Neutrophil (primary cell): ENCODE measurements at regions not wholly inside any gene's neighbourhood (a gene's known extent, or its start where the extent isn't known, plus 50 kb on each side); places are given as distances from the start of the nearest gene placed in this dataset.

Experiments
- H3K27ac ChIP-seq: fragments of 200-600 bp; sonication (generic); 2 replicates; pipeline ENCODE4 v1.5.1; 2016; ENCODE audit warnings: mild to moderate bottlenecking, moderate library complexity
- H3K27me3 ChIP-seq: fragments of 200-600 bp; sonication (generic); 2 replicates; pipeline ENCODE4 v1.6.0; 2016; ENCODE audit warnings: mild to moderate bottlenecking
- H3K36me3 ChIP-seq: fragments of 200-600 bp; sonication (generic); 2 replicates; pipeline ENCODE4 v1.5.1; 2017
- H3K4me1 ChIP-seq, 2 experiments: fragments of 200-600 bp in 1 of 2; sonication (generic) in 1 of 2; 1 replicate in 1 of 2; 2 replicates in 1 of 2; pipeline versions ENCODE4 v1.5.1 to v1.6.1; 2013 to 2016; ENCODE audit warnings: low read depth in 1 of 2, low read length in 1 of 2, mild to moderate bottlenecking in 1 of 2, moderate library complexity in 1 of 2; ENCODE audit not compliant: control insufficient read depth in 1 of 2, insufficient read depth in 1 of 2
- H3K4me3 ChIP-seq, 2 experiments: fragments of 200-600 bp in 1 of 2; sonication (generic) in 1 of 2; 1 replicate in 1 of 2; 2 replicates in 1 of 2; pipeline ENCODE4 v1.5.1; 2013 to 2016; ENCODE audit warnings: low read depth in 1 of 2, low read length in 1 of 2, mild to moderate bottlenecking in 1 of 2, moderate library complexity in 1 of 2
- H3K9me3 ChIP-seq: fragments of 200-600 bp; sonication (generic); 2 replicates; pipeline ENCODE4 v1.5.1; 2016
- TF ChIP-seq, protein P1 (sequence below): fragments of 200-600 bp; sonication (generic); IDR thresholded peaks from 2 replicates; pipeline ENCODE4 v1.5.1; 2016; ENCODE audit warnings: antibody characterized with exemption

DNA sequence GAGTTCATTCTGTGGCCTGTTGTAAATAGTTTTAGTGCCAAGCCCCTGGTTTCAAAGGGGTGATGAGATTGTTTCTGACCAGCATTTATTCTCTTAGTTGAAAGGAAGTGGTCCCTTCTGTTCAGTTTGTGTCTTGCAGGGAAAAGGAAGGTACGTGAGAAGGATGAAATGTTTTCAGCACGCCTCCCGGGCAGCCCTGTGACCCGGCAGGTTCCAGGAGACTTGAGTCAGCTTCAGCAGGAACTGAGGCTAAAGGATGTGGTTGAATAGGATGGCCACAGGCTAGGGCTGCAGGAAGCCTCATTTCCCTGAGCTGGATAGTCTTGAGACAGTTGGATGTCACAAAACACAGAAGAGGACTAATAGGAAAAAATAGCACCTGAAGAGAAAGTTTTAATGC, 132.4 kb upstream of the SYNDIG1 start:
- no peak overlapping the region for H3K4me3 ChIP-seq
- no peaks in the 10 kb centered on the region for H3K4me1 ChIP-seq
- no peaks in the 10 kb centered on the region for H3K9me3 ChIP-seq
- H3K36me3 ChIP-seq: no peaks in the 10 kb centered on the region
- TF ChIP-seq, protein P1, sequence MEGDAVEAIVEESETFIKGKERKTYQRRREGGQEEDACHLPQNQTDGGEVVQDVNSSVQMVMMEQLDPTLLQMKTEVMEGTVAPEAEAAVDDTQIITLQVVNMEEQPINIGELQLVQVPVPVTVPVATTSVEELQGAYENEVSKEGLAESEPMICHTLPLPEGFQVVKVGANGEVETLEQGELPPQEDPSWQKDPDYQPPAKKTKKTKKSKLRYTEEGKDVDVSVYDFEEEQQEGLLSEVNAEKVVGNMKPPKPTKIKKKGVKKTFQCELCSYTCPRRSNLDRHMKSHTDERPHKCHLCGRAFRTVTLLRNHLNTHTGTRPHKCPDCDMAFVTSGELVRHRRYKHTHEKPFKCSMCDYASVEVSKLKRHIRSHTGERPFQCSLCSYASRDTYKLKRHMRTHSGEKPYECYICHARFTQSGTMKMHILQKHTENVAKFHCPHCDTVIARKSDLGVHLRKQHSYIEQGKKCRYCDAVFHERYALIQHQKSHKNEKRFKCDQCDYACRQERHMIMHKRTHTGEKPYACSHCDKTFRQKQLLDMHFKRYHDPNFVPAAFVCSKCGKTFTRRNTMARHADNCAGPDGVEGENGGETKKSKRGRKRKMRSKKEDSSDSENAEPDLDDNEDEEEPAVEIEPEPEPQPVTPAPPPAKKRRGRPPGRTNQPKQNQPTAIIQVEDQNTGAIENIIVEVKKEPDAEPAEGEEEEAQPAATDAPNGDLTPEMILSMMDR: no peak
- H3K27ac ChIP-seq: no peak overlapping the region
- no peaks in the 10 kb centered on the region for H3K27me3 ChIP-seq

DNA sequence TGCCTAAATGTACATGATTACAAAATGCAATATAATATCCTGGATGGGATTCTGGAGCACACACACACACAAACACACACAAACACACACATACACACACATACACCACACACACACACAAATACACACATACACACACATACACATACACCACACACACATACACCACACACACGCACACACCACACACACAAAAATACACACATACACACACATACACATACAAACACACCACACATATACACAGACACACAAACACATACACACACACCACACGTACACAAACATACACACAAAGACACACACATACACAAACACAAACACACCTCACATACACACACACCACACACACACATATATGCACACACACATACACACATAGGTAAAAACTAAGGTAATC, 134.6 kb upstream of the SYNDIG1 start:
- Histone ChIP-seq H3K27ac (no peak overlapping the region), H3K4me3 (no peak overlapping the region), H3K4me1 (no peaks in the 10 kb centered on the region), H3K27me3 (no peaks in the 10 kb centered on the region), H3K36me3 (no peaks in the 10 kb centered on the region), H3K9me3 (no peaks in the 10 kb centered on the region)
- TF ChIP-seq, protein P1: no peak

DNA sequence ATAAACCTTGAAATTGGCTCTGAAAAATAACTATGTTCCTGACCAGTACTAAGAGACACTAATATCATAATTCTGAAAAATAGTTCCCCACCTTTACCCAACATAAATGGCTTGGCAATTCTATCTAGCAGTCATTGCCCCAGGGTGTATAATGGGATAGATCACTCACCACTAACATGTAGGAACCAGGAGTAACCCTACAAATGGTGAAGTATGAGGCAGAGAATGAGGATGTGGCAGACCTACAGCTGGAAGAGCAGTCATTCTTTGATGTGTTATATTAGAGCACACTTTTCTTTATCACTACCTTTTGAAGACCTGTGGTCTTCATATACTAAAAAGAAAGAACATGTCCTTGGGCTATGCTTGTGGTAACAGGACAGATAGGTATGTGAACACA, 136.5 kb upstream of the SYNDIG1 start:
- H3K27ac ChIP-seq: no peak overlapping the region
- no peaks in the 10 kb centered on the region for H3K27me3 ChIP-seq
- H3K9me3 ChIP-seq: no peaks in the 10 kb centered on the region
- no peak overlapping the region for H3K4me3 ChIP-seq
- H3K4me1 ChIP-seq: no peaks in the 10 kb centered on the region
- TF ChIP-seq, protein P1: no peak
- H3K36me3 ChIP-seq: no peaks in the 10 kb centered on the region

DNA sequence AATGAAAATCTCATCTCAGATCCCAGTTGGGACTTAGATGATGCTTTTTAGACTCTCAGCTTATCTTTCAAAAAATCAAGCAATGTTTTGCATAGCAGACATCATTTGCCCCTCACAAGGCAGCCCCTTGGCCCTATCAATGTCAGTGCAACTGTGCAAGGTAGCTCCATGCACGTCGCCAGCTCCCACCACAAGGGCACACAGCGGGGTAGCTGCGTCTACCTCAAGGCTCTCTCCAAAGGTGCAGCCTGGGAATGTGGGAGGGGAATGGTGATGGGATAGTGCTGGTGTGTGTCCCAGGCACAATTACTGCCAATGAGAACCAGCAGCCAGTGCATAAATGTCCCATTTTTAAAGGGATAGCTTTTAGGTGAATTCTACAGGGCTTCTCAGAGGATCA, 137.5 kb upstream of the SYNDIG1 start:
- TF ChIP-seq, protein P1: no peak
- H3K27me3 ChIP-seq: no peaks in the 10 kb centered on the region
- no peak overlapping the region for H3K27ac ChIP-seq

DNA sequence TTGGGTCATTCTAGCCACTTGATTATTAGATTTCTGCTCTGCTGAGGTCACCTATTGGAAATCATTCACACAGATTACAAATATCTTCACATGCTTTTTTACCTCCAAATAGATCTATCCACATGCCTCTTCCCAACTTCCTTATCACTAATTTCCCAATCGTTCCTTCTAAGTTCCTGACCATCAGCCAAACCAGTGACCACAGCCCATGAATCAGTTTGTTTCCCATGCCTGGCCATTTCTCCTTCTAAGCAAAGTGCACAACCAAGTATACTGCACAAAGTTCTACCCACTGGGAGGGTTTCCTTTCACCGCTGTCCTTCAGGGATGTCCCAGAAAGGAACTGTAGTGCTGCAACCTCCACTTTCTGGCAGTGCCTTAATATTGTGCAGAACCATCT, 140.5 kb upstream of the SYNDIG1 start:
- Histone ChIP-seq H3K4me1 (no peaks in the 10 kb centered on the region), H3K36me3 (no peaks in the 10 kb centered on the region), H3K9me3 (no peaks in the 10 kb centered on the region), H3K27me3 (no peaks in the 10 kb centered on the region), H3K4me3 (no peak overlapping the region), H3K27ac (no peak overlapping the region)
- TF ChIP-seq, protein P1: no peak

More for the DNA sequence above, 137.5 kb upstream of the SYNDIG1 start:
- Histone ChIP-seq H3K4me3 (no peak overlapping the region), H3K4me1 (no peaks in the 10 kb centered on the region), H3K36me3 (no peaks in the 10 kb centered on the region), H3K9me3 (no peaks in the 10 kb centered on the region)

DNA sequence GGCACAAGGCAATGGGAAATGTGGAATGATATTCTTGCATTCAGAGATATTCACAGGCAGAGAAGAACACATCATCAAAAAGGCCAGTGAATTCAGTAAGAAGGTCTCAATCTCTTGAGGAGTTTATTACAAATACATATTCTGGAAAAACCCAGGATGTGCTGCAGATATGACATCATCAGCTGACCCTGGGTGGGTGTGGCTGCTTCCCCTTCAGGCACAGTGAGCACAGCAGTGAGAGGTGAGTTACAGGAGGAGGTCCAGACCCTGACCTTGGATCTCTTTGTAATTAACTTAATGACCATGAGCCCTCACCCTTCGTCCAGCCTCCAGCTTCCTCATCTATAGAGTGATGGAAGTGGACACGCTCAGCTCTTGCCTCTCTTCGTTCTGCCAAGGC, 147.5 kb upstream of the SYNDIG1 start:
- H3K27ac ChIP-seq: no peak overlapping the region
- H3K4me1 ChIP-seq: no peaks in the 10 kb centered on the region
- H3K36me3 ChIP-seq: no peaks in the 10 kb centered on the region
- H3K9me3 ChIP-seq: no peaks in the 10 kb centered on the region
- no peak overlapping the region for H3K4me3 ChIP-seq
- no peaks in the 10 kb centered on the region for H3K27me3 ChIP-seq
- TF ChIP-seq, protein P1: no peak
